HL-60 (cell line): ENCODE measurements at regions not wholly inside any gene's neighbourhood (a gene's known extent, or its start where the extent isn't known, plus 50 kb on each side); places are given as distances from the start of the nearest gene placed in this dataset.
A peak's percentile ranks its signal among the peaks of the same experiment; 100 is the strongest.

Experiments
- TF ChIP-seq, protein P1 (sequence below): IDR thresholded peaks from one replicate; pipeline ENCODE4 v1.5.1; 2011; ENCODE audit warnings: low read length, control low read depth, inconsistent platforms; ENCODE audit not compliant: insufficient read depth
- TF ChIP-seq, protein P2 (sequence below): IDR thresholded peaks from 2 replicates; pipeline ENCODE4 v1.6.1; 2012; ENCODE audit warnings: low read depth; ENCODE audit not compliant: insufficient replicate concordance

DNA sequence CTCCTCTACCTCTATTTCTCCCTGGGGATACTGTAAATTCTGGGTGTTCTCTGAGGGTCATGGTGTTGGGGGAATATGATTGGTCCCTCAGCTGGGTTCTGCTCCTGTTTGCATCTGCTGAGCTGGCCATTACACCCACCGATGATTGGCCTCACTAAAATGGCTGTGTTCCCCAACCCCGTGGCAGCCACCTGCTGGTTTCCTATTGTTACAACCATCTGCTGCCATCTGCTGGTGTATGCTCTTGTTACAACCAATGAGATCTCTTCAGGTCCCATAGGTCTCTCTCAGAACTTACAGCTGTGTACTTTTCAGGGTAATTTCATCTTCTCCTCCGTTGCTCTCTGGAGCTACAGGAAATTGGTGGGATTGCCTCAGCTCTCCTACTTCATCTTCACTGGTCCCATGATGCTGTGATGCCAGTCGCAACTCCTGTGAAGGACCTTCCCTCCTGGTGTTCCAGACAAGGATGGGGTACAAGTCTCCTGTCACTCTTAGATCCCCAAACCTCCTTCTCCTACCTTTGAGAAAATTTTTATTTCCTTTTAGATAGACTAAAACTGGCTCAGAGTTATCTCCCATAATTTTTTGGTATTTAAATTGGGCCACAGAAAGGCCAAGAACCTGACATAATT, 303.5 kb upstream of the SMIM30 start:
- TF ChIP-seq, protein P1, sequence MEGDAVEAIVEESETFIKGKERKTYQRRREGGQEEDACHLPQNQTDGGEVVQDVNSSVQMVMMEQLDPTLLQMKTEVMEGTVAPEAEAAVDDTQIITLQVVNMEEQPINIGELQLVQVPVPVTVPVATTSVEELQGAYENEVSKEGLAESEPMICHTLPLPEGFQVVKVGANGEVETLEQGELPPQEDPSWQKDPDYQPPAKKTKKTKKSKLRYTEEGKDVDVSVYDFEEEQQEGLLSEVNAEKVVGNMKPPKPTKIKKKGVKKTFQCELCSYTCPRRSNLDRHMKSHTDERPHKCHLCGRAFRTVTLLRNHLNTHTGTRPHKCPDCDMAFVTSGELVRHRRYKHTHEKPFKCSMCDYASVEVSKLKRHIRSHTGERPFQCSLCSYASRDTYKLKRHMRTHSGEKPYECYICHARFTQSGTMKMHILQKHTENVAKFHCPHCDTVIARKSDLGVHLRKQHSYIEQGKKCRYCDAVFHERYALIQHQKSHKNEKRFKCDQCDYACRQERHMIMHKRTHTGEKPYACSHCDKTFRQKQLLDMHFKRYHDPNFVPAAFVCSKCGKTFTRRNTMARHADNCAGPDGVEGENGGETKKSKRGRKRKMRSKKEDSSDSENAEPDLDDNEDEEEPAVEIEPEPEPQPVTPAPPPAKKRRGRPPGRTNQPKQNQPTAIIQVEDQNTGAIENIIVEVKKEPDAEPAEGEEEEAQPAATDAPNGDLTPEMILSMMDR, result peak; percentile 94
- TF ChIP-seq, protein P2, sequence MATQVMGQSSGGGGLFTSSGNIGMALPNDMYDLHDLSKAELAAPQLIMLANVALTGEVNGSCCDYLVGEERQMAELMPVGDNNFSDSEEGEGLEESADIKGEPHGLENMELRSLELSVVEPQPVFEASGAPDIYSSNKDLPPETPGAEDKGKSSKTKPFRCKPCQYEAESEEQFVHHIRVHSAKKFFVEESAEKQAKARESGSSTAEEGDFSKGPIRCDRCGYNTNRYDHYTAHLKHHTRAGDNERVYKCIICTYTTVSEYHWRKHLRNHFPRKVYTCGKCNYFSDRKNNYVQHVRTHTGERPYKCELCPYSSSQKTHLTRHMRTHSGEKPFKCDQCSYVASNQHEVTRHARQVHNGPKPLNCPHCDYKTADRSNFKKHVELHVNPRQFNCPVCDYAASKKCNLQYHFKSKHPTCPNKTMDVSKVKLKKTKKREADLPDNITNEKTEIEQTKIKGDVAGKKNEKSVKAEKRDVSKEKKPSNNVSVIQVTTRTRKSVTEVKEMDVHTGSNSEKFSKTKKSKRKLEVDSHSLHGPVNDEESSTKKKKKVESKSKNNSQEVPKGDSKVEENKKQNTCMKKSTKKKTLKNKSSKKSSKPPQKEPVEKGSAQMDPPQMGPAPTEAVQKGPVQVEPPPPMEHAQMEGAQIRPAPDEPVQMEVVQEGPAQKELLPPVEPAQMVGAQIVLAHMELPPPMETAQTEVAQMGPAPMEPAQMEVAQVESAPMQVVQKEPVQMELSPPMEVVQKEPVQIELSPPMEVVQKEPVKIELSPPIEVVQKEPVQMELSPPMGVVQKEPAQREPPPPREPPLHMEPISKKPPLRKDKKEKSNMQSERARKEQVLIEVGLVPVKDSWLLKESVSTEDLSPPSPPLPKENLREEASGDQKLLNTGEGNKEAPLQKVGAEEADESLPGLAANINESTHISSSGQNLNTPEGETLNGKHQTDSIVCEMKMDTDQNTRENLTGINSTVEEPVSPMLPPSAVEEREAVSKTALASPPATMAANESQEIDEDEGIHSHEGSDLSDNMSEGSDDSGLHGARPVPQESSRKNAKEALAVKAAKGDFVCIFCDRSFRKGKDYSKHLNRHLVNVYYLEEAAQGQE, result no peak
